ENCODE measurements at regions not wholly inside any gene's neighbourhood (a gene's known extent, or its start where the extent isn't known, plus 50 kb on each side); places are given as distances from the start of the nearest gene placed in this dataset.

- H3K9me3 ChIP-seq, result peaks cover 0 to 28% (median 17%) of the 10 kb centered on the region in 4 donors
- WGBS, 5 donors, result 72 to 85% (median 79%) methylated on average over 4 of the region's 4 CpGs
- H3K36me3 ChIP-seq, result no peaks in the 10 kb centered on the region
- H3K27ac ChIP-seq, result no peak overlapping the region
- no peaks in the 10 kb centered on the region for H3K4me1 ChIP-seq
- intact Hi-C loops (cut with DNase I; ENCODE audit: low total_unique reads), result no loop called here
- DNase-seq, result no peak
- no peak overlapping the region for H3K4me3 ChIP-seq
- TF ChIP-seq POLR2AphosphoS5 (IDR thresholded peaks at IDR 0.05) (no peak), POLR2A (IDR thresholded peaks at IDR 0.05) (no peak), EP300 (IDR thresholded peaks at IDR 0.05) (no peak)
- no peaks in the 10 kb centered on the region for H3K27me3 ChIP-seq
Measured at GRCh38 chr3:5666455-5666854, 478.9 kb downstream of the EDEM1 start.

- WGBS, 5 donors, result 83 to 87% (median 87%) methylated on average over 3 of the region's 3 CpGs
- Histone ChIP-seq H3K27ac (no peak overlapping the region), H3K27me3 (no peaks in the 10 kb centered on the region), H3K36me3 (no peaks in the 10 kb centered on the region), H3K9me3 (no peaks in the 10 kb centered on the region), H3K4me3 (no peak overlapping the region), H3K4me1 (no peaks in the 10 kb centered on the region)
- intact Hi-C loops (cut with DNase I; ENCODE audit: low total_unique reads), result no loop called here
- TF ChIP-seq POLR2A (IDR thresholded peaks at IDR 0.05) (no peak), POLR2AphosphoS5 (IDR thresholded peaks at IDR 0.05) (no peak), EP300 (IDR thresholded peaks at IDR 0.05) (no peak)
- TF ChIP-seq, protein P1, sequence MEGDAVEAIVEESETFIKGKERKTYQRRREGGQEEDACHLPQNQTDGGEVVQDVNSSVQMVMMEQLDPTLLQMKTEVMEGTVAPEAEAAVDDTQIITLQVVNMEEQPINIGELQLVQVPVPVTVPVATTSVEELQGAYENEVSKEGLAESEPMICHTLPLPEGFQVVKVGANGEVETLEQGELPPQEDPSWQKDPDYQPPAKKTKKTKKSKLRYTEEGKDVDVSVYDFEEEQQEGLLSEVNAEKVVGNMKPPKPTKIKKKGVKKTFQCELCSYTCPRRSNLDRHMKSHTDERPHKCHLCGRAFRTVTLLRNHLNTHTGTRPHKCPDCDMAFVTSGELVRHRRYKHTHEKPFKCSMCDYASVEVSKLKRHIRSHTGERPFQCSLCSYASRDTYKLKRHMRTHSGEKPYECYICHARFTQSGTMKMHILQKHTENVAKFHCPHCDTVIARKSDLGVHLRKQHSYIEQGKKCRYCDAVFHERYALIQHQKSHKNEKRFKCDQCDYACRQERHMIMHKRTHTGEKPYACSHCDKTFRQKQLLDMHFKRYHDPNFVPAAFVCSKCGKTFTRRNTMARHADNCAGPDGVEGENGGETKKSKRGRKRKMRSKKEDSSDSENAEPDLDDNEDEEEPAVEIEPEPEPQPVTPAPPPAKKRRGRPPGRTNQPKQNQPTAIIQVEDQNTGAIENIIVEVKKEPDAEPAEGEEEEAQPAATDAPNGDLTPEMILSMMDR (IDR thresholded peaks at IDR 0.05), result no peak
- no peak for DNase-seq
Measured at GRCh38 chr3:5673521-5673920, 486.0 kb downstream of the EDEM1 start.

- 68 to 81% (median 77%) methylated on average over 3 of the region's 3 CpGs for WGBS, 5 donors
- DNase-seq, result no peak
- H3K27ac ChIP-seq, result no peak overlapping the region
- no peaks in the 10 kb centered on the region for H3K4me1 ChIP-seq
- H3K27me3 ChIP-seq, result no peaks in the 10 kb centered on the region
- H3K4me3 ChIP-seq, result no peak overlapping the region
- intact Hi-C loops (cut with DNase I; ENCODE audit: low total_unique reads), result no loop called here
- no peak for TF ChIP-seq POLR2AphosphoS5 (IDR thresholded peaks at IDR 0.05)
- TF ChIP-seq, protein P1 (IDR thresholded peaks at IDR 0.05), result no peak
- no peak for TF ChIP-seq POLR2A (IDR thresholded peaks at IDR 0.05)
- TF ChIP-seq EP300 (IDR thresholded peaks at IDR 0.05), result no peak
- no peaks in the 10 kb centered on the region for H3K9me3 ChIP-seq
- no peaks in the 10 kb centered on the region for H3K36me3 ChIP-seq
Measured at GRCh38 chr3:5675319-5675718, 487.8 kb downstream of the EDEM1 start.

DNA sequence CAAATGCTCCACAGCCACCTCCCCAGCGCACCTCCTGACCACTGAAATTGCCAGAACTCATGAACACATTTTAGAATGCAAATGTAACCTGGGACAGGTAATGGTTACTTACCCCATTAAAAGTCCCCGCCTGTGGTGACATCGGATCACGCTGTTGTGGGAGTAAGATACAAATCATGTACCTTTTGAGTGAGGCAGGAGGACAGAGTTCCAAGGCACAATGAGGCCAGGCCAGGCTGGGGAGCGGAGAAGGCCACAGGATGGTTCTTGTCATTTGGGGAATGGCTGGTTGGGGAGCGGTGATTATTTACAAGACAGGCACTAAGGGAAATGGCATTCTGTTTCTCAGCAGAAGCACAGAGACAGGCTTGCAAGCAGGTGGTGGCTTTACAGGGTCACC is 490.0 kb downstream of the EDEM1 start:
- H3K4me3 ChIP-seq, result no peak overlapping the region
- TF ChIP-seq POLR2AphosphoS5 (IDR thresholded peaks at IDR 0.05) (no peak), EP300 (IDR thresholded peaks at IDR 0.05) (no peak), POLR2A (IDR thresholded peaks at IDR 0.05) (no peak)
- TF ChIP-seq, protein P1 (IDR thresholded peaks at IDR 0.05), result no peak
- no peak overlapping the region for H3K27ac ChIP-seq
- DNase-seq, result no peak
- H3K36me3 ChIP-seq, result no peaks in the 10 kb centered on the region
- H3K4me1 ChIP-seq, result no peaks in the 10 kb centered on the region
- WGBS, 5 donors, result 68 to 88% (median 83%) methylated on average over 6 of the region's 6 CpGs
- intact Hi-C loops (cut with DNase I; ENCODE audit: low total_unique reads), result no loop called here
- H3K27me3 ChIP-seq, result no peaks in the 10 kb centered on the region
- no peaks in the 10 kb centered on the region for H3K9me3 ChIP-seq

DNA sequence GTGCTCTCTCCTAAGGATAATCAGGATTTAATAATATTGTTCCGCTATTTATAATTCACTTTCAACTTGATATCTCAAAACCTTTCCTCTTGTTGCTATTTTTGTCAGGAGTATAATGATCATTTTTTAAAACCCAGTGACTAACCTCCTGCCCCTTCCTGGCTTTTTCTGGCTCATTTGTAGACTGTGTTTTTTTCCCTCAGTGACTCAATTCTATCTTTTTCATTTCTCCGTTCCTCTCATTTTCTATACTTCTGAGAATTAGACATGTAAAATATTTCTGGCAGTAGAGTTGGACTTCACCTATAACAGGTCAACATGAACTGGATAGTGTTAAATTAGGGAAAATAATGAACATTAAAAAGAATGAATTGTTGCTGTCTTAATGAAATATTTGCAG is 490.7 kb downstream of the EDEM1 start:
- no peak for DNase-seq
- Histone ChIP-seq H3K27ac (no peak overlapping the region), H3K4me1 (no peaks in the 10 kb centered on the region), H3K9me3 (no peaks in the 10 kb centered on the region), H3K27me3 (no peaks in the 10 kb centered on the region), H3K36me3 (no peaks in the 10 kb centered on the region), H3K4me3 (no peak overlapping the region)
- TF ChIP-seq EP300 (IDR thresholded peaks at IDR 0.05), result no peak
- TF ChIP-seq POLR2AphosphoS5 (IDR thresholded peaks at IDR 0.05), result no peak
- TF ChIP-seq, protein P1 (IDR thresholded peaks at IDR 0.05), result no peak
- no peak for TF ChIP-seq POLR2A (IDR thresholded peaks at IDR 0.05)
- intact Hi-C loops (cut with DNase I; ENCODE audit: low total_unique reads), result no loop called here
- WGBS, 5 donors, result 81 to 95% (median 89%) methylated on average over 2 of the region's 2 CpGs

All from stomach (tissue), 8 donors.